GM19455 (cell line): ENCODE measurements at regions not wholly inside any gene's neighbourhood (a gene's known extent, or its start where the extent isn't known, plus 50 kb on each side); places are given as distances from the start of the nearest gene placed in this dataset.
"Not testable (repeated sequence)": the region's sequence is repeated elsewhere in the genome, so short reads cannot be mapped to it uniquely, and the experiment has no call there.

Source experiments
- ATAC-seq: cut with Tn5 transposase; IDR thresholded peaks from one replicate; pipeline ENCODE4 v1.9.1; 2021; ENCODE audit not compliant: unreplicated experiment

DNA sequence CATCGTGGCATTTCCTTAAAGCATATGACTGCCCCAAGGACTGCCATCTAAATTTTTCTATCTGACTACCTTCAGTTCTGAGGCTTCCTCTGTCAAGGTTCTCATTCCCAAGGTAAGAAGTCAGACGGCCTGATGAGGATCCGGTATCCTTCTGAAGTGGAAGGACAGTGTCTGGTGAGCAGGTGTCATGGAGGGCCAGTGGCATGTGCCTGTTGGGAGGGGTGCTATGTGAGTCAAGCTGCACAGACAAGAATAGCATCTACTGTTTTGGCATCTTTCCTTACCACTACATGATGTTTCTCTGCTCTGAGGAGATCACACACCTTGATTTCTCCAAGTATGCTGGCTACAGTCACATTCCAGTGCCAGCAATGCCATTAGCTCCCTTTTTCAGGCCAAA, 99.6 kb upstream of the RGS1 start:
- ATAC-seq, result no peak

DNA sequence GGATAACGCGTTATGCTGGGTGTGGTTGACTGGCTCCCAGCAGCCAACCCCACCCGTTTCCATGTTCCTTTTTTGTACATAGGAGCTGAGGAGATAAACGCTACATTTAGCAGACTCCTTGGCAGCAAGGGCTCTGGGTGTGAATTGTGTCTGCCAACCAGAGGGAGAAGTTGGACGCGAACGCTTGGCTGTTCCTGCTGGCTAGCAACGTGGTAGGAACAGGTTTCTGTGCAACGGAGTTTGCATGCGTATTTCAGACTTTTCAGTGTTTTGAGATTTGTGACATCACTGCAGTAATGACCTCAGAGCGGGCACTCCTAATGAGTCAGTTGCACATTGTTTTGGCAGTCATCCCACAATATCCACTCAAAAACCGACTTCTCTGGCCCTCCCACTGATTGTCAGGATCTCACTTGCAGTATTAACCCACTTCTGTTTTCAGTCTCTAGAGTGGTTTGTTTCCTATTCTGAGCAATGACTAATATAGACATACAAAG, 98.7 kb upstream of the RGS1 start:
- ATAC-seq, result peak; percentile 88

DNA sequence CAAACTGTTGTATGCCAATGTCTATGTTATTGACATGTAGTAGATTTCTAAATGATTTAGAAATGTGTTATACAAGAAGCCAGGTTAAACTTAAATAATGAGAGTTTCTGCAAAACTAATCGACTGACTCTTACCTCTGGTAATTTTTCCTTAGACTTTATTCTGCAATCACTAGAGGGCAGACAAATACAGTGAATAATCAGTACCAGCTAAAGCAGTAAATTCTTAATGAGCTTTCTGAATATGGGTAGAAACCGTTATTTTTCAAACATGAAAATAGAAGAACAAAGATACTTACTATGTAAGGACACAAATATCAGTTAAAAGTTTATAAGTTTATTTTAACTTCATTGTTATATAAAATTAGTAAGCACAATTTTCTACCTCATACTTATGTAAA, 97.9 kb upstream of the RGS1 start:
- peak; percentile 60 for ATAC-seq

DNA sequence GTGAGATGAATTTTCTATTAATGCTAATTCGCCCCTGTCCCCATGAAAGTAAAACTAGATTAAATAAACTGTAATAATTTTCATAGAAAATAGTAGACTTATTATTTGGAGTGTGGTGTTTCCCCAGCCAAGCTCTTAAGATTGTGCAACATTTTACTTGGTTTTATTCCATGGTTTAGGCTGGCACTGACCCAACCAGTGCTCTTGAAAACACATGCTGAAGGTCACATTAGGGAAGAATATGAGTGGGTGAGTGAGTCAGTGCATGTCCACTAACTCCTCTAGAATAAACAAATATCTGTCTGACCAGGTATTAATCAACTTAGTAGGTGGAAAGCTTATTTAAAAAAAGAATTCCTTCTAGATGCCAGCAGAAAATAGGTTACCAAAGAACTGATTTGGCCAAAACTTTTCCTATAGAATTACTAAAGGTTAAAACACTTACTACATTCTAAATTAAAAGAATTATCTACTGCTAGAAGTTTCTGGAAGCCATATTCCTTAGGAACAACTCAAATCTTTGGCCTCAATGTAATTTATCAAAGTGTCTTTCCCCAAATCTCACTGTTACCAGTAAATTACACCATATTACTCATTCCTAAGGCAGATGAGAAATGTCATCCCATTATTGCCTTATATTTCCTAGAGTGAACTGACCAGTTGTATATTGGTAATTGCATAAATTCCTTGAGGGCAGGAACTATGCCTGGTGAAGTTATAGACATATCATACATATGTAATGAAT, 89.7 kb upstream of the RGS1 start:
- no peak for ATAC-seq

DNA sequence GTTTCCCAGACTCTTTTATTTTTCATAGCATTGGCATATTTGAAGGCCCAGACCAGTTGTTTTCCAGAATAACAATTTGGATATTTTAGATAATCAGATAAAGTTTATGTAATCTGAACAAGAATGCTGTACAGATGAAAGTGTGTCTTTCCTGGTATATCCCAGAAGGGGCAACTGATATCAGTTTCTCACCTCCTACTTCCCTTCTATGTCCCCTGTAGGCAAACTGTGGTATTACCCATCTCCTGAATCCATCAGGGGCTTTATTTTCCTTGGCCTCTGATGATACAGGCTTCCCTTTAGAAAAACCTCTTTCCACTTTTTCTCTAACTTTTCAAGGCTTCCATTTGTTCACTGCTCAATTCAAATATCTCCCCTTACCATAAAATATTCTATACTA, 87.5 kb upstream of the RGS1 start:
- no peak for ATAC-seq

DNA sequence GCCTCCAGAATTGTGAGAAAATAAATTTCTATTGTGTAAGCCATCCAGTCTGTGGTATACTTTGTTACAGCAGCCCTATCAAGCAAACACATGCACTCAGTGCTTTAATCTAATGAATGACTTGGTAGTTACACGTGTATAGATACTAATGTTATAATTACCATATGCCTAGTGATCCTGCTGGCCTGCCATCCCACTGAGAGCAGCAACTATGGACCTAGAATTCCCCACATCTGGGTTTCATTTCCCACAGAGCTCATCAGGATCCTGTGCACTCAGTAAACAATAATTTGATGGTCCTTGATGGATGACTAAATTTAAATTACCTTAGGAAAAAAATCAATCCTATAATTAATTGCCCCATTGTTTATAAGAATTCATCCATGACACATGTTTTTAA, 86.5 kb upstream of the RGS1 start:
- ATAC-seq, result no peak

DNA sequence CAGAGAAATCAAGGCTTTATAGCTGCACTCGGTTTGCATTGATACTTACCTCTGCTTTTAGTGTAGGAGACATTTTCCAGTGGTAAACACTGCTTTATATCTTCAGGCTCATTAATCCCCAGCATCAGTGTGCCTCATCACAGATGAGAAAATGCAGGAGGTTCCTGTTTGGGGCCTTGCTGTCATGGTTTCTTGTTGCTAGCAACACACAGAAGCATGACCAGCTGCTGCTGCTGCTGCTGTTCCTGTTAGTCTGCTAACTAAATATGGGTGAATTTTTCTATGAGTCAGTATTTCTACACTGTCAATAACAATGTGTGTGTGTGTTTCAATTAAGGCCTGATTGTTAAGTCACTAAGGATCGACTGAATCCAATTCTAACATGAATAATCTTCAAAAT, 85.8 kb upstream of the RGS1 start:
- no peak for ATAC-seq

DNA sequence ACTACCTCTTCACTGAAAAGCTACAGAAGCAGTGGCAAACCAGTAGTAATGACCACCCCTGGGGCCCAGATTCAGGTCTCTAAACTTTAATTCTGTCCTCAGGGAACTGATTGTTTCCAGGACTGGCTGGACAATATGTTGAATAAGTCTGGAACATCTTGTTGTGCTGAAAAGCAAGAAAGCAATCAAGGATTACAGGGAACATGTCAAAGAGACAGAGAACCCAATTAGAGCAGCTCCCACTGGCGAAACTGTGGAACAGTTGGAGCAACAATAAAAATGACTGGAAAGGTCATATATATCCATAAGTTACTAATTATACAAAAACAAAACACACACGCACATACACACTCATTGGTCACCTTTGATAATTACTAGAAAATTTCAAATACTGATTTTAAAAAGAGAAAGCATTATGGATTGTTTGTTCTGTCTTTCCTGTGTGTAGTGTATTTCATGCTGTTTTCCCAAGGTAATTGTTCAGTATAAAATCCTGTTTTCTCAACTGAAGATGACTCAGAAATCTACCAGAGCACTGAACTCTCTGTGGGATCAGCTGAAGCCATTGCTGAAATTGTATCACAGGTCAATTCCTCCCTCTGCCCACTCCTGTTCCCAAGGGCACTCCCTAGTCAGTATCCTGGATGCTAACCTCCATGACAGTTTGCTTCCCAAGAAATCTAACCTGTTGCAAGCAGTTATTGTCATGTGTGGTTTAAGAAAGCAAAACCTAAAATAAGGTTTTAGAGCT, 83.6 kb upstream of the RGS1 start:
- no peak for ATAC-seq

DNA sequence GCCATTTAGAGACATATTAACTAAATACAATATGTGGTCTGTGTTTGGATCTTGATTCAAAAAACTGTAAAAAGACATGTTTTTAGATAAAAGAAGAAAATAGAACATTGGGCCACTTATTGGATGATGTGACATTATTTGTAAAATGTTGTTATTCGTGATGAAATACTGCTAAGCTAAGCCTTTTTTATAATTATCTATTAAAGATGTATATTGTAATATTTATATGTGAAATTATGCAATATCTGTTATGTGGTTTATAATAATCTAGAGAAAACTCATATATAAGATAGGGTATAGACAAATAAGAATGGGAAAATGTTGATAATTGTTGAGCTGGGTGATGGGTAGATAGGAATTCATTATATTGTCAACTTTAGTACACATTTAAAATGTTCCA, 82.0 kb upstream of the RGS1 start:
- ATAC-seq, result no peak

DNA sequence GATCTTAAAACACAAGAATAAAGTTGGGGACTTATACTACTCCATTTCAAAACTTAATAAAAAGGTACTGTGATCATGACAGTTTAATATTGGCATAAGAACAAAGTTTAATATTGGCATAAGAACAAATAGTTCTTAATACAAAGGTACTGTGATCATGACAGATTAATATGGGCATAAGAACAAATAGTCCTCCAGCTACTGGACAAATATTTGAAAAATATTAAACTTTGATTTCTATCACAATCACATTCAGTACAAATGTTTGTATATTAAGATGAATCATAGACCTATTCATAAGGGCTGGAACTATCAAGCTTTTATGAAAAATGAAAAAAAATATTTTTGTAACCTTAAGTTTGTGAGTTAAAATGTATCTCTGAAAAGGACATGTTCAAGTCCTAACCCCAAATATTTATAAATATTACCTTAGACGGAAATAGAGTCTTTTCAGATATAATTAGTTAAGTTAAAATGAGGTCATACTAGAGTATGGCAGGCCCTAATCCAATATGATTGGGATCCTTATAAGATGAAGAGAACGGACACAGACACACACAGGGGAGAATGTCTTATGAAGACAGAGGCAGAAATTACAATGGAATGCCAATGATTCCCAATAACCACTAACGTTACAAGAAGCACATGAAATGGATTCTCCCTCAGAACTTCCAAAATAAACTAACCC, 79.1 kb upstream of the RGS1 start:
- no peak for ATAC-seq

DNA sequence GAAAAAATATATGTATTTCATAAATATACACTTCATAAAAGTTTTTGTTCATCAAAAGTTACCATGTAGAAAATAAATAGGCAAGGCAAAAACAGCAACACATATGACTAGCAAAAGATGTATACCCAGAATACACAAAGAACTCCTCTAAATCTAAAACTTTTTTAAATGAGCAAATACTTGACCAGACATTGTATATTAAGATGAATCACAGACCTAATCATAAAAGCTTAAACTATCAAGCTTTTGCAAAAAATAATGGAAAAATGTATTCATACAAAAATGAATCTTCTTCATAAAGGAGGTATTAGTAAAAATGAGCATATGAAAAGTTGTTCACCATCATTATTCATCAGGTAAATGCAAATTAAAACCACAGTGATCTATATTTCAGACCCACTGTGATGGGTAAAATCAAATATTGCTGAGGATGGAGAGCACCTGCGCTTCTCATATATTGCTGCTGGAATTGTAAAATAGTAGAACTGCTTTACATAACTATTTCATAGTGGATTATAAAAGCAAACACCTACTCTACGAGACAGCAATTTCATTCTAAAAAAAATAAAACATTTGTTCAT, 78.3 kb upstream of the RGS1 start:
- no peak for ATAC-seq

DNA sequence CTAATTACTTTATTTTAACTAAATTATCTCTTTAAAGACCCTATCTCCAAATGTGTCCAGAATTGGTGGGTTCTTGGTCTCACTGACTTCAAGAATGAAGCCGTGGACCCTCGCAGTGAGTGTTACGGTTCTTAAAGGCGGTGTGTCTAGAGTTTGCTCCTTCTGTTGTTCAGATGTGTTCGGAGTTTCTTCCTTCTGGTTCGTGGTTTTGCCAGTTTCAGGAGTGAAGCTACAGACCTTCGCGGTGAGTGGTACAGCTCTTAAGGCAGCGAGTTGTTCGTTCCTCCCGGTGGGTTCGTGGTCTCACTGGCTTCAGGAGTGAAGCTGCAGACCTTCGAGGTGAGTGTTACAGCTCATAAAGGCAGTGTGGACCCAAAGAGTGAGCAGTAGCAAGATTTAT, 77.5 kb upstream of the RGS1 start:
- not testable (repeated sequence) for ATAC-seq

DNA sequence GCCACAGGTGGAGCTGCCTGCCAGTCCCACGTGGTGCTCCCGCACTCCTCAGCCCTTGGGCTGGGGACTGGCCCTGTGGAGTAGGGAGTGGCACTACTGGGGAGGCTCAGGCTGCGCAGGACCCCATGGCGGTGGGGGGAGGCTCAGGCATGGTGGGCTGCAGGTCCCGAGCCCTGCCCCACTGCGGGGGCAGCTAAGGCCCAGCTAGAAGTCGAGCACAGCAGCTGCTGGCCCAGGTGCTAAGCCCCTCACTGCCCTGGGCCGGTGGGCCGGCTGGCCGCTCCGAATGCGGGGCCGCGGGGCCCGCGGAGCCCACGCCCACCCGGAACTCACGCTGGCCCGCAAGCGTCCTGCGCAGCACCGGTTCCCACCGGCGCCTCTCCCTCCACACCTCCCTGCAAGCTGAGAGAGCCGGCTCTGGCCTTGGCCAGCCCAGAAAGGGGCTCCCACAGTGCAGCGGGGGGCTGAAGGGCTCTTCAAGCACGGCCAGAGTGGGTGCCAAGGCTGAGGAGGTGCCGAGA, 76.5 kb upstream of the RGS1 start:
- not testable (repeated sequence) for ATAC-seq

DNA sequence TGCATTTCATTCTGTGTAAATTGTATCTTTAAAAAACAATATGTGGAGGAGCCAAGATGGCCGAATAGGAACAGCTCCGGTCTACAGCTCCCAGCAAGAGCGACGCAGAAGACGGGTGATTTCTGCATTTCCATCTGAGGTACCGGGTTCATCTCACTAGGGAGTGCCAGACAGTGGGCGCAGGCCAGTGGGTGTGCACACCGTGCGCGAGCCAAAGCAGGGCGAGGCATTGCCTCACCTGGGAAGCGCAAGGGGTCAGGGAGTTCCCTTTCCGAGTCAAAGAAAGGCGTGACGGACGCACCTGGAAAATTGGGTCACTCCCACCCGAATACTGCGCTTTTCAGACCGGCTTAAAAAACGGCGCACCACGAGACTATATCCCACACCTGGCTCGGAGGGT, 75.0 kb upstream of the RGS1 start:
- not testable (repeated sequence) for ATAC-seq

DNA sequence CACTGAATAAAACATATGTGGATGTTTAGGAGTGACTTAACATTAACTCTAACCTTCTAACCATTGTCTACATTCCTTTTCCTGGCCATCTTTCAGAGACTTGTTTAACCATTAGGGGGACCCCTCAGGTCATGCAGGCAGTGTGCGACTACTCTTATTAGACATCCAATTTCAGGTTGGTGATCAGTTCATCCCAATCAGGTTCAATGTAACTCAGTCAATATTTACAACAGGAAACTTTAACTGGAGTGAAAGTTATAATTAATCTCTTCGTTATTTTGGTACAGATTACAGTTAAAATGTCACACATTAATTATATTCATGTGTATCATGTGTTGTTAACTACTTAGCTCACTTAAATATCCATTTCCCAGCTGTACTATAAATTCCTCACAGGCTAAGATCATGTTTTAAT, 68.8 kb upstream of the RGS1 start:
- peak; percentile 93 for ATAC-seq

DNA sequence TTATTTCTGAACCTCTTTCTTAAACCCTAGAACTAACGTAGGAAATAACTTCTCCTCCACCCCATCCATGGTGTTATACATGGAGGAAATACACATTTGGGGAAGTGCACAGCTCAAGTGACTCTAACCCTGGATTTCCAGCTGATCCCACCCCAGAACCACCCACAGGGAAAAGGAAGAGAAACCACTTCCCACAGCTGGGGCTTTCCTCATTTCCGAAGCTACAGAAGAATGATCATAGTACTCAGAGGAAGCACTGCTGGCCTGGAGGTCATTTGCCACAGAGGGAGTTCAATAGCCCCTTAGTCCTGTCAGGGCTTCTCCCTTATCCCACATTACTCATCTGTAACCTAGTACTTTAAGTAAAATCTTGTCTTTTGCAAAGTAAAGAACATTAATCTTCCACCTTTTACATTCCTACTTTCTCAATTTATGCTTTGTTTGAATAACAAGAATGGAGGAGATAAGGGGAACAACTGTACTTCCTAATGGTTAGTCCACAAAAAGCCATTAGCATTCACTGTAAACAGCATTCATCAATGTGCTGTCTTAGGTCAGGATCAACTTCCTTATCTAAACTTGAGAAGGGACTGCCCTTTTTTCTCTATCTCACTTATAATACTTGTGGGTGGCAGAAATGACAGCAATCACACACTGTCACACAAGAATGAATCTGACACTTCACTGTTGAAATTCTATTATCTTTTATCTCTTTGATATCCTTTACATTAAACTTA, 63.0 kb upstream of the RGS1 start:
- ATAC-seq, result no peak

DNA sequence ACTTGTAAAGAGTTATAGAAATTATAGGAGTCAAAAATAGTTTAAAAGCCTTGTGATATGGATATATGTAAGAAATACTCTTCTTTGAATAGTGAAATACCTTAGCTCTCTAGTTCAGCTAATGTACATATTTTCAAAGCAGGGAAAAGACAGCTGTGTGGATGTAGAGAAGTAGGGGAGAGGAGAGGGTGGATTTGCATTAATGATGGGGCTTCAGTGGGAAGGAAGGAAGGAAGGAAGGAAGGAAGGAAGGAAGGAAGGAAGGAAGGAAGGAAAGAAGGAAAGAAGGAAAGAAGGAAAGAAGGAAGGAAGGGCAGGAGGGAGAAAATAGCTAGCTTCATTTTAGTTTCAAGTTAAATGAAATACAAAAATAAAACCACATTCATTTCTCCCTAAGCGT, 62.4 kb upstream of the RGS1 start:
- ATAC-seq, result no peak

DNA sequence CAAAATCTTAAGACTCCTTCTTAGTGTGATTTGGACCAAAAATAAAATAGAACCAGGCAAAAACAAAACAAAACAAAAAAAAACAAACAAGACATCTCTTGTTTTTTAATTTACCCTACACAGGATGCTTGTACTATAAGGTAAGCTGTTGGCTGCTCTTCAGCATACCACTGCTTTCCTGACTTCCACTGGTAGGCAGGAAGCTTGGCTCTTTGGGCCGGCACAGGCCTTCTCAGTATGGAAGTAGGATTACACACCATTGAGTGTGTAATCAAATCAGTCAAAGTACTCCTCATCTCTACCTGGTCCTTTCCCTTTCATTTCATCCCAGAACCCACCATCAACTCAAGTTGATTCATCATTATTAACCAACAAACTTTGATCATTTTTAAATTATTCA, 61.9 kb upstream of the RGS1 start:
- ATAC-seq, result no peak

DNA sequence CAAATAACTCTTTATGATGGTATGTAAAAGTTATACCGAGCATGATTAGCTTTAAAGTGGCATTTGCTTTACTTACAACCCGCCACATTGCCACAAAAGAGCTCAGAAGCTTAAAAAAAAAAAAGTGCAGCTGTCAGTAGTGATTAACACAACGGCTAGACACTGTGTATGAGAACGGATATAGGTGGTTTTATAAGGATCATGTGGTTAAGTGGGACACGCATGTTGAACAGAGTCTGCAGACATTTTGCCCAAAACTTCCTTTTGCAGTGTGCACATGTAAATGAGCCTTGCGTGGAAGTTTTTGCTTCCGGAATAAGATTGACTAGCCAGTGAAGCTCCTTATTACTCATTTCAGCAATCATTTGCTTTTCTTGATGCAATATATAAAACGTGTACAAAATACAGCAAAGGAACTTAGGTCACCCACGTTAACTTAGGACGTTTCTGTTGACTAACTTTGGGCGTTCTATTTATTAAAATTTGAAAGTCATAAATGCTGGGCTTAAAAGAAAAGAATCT, 58.7 kb upstream of the RGS1 start:
- peak; percentile 98 for ATAC-seq

DNA sequence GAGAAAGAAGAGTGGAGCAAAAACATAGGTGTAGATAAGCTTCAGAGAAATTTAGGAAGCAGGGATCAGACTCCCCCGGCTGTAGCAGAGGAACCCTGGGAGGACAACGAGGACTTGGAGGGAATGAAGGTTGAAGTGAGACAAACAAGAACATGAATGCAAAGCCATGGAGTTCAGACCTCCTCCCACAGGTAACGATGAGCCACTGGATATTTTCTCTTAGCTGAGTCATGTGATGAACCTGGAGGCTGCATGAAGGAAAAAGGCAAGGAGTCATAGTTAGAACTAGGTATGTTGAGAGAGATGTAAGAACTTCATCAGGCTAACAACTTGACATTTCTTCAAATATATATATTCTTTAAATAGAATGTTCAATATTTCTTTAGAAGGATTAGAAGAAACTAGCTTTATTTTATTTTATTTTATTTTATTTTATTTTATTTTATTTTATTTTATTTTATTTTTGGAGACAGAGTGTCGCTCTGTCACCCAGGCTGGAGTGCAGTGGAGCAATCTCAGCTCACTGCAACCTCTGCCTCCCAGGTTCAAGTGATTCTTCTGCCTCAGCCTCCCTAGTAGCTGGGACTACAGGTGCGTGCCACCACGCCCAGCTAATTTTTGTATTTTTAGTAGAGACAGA, 57.7 kb upstream of the RGS1 start:
- ATAC-seq, result not testable (repeated sequence)
